Breast epithelium (tissue), 3 donors: ENCODE measurements at regions not wholly inside any gene's neighbourhood (a gene's known extent, or its start where the extent isn't known, plus 50 kb on each side); places are given as distances from the start of the nearest gene placed in this dataset.

Experiments used
- CTCF ChIP-seq, 3 donors: fragments of 450-650 bp; IDR thresholded peaks; one replicate each; pipeline ENCODE4 v1.5.1; 2016 to 2017; ENCODE audit warnings: antibody characterized with exemption in 3 of 3, mild to moderate bottlenecking in 3 of 3, moderate library complexity in 3 of 3
- POLR2AphosphoS5 ChIP-seq, 3 donors: sonication (generic); formaldehyde crosslinking; IDR thresholded peaks; one replicate each; pipeline ENCODE4 v1.6.1; 2017; ENCODE audit warnings: antibody characterized with exemption in 3 of 3

- TF ChIP-seq POLR2AphosphoS5 (IDR thresholded peaks at IDR 0.05) (no peak), CTCF (IDR thresholded peaks at IDR 0.05) (no peak)
These were observed 171.5 kb downstream of the NXNL2 start for GRCh38 chr9:88706193-88707113.
